ENCODE measurements at regions not wholly inside any gene's neighbourhood (a gene's known extent, or its start where the extent isn't known, plus 50 kb on each side); places are given as distances from the start of the nearest gene placed in this dataset.

DNA sequence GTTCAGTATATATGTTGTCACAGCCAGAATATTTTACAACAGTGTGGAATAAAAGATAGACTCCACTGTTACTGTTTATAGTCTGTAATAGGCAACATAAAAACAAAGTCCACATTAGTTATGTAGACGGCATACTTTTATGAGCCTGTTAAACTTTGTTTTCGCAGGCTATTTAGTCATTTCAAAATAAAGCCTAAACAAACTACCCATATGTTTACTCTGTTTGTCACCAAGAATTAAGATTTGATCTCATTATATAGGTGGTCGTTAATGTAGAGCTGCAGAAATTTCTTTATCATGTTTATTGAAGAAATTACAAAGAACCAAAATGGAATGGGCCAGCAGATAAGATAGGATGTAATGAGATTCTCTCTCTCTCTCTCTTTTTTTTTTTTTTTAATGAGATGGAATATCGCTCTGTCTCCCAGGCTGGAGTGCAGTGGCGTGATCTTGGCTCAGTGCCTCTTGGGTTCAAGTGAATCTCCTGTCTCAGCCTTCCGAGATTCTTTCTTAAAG lies 943.8 kb upstream of the SOX9 start:
- H3K27ac ChIP-seq (ENCODE audit: insufficient read depth, low read length), result no peak overlapping the region
- H4K20me1 ChIP-seq (ENCODE audit: insufficient read depth, low read length), result no peaks in the 10 kb centered on the region
- no peak overlapping the region for H3K23ac ChIP-seq (ENCODE audit: low read depth, low read length)
- H3K14ac ChIP-seq (replicated peaks; ENCODE audit: low read depth, low read length), result no peak overlapping the region
- no peak overlapping the region for H3K4me3 ChIP-seq (ENCODE audit: insufficient read depth, low read depth, low read length)
- in situ Hi-C loops (cut with MboI; ENCODE audit: low sequenced_read_pairs), result no loop called here
- H2AFZ ChIP-seq (replicated peaks; ENCODE audit: low read length, poor library complexity), result no peak overlapping the region
- no peak overlapping the region for H3K18ac ChIP-seq (ENCODE audit: low read depth, low read length)
- ChIA-PET CTCF (no interaction called here), POLR2A (ENCODE audit: unreplicated experiment) (no interaction called here)
- no peak overlapping the region for H2AK9ac ChIP-seq (replicated peaks; ENCODE audit: low read depth, low read length, poor library complexity)
- H2BK120ac ChIP-seq (ENCODE audit: low read depth, low read length), result no peak overlapping the region
- no peak overlapping the region for H3K4me2 ChIP-seq (ENCODE audit: low read depth, low read length)
- no peaks in the 10 kb centered on the region for H3K27me3 ChIP-seq (ENCODE audit: control insufficient read depth, insufficient read depth, low read length)
- no peak overlapping the region for H3K56ac ChIP-seq (ENCODE audit: extremely low read depth, insufficient read depth, low read length)
- H3K4me1 ChIP-seq (ENCODE audit: control insufficient read depth, insufficient read depth, low read length), result peaks cover 6% of the 10 kb centered on the region
- no peak overlapping the region for H3K9ac ChIP-seq (ENCODE audit: low read depth, low read length)
- no peak overlapping the region for H4K5ac ChIP-seq (ENCODE audit: low read depth, low read length)
- H3K4ac ChIP-seq (ENCODE audit: low read depth, low read length), result no peak overlapping the region
- WGBS, 2 experiments (ENCODE audit: extremely low coverage in 2 of 2, insufficient read length in 1 of 2), result no CpG with 5 or more reads among the region's 6 CpGs
- no peak overlapping the region for H2BK5ac ChIP-seq (ENCODE audit: low read depth, low read length, poor library complexity, severe bottlenecking)
- ATAC-seq (ENCODE audit: low read depth) (no peak), DNase-seq (no peak)
- dilution Hi-C loops (cut with HindIII; ENCODE audit: low sequenced_read_pairs, unreplicated experiment), result no loop called here
- H3K9me1 ChIP-seq (ENCODE audit: insufficient read depth, low read length), result no peaks in the 10 kb centered on the region
- intact Hi-C loops (cut with micrococcal nuclease), result no loop called here
- no peaks in the 10 kb centered on the region for H3K36me3 ChIP-seq (ENCODE audit: control insufficient read depth, insufficient read depth, low read length)
- TF ChIP-seq SMC3 (IDR thresholded peaks at IDR 0.05; ENCODE audit: low read depth, low read length) (no peak), CHD1 (IDR thresholded peaks at IDR 0.05; ENCODE audit: low read depth, low read length) (no peak), MAFK (IDR thresholded peaks at IDR 0.05; ENCODE audit: low read depth, low read length) (no peak), CEBPB (IDR thresholded peaks at IDR 0.05; ENCODE audit: low read depth, low read length) (no peak), NFE2L2 (IDR thresholded peaks at IDR 0.05; ENCODE audit: low read depth, low read length) (no peak), USF2 (IDR thresholded peaks at IDR 0.05; ENCODE audit: low read depth, low read length) (no peak), MXI1 (IDR thresholded peaks at IDR 0.05; ENCODE audit: borderline replicate concordance, low read depth, low read length) (no peak), RCOR1 (IDR thresholded peaks at IDR 0.05; ENCODE audit: insufficient replicate concordance, low read length) (no peak), BHLHE40 (IDR thresholded peaks at IDR 0.05; ENCODE audit: low read depth, low read length) (no peak)
- TF ChIP-seq, protein P1, sequence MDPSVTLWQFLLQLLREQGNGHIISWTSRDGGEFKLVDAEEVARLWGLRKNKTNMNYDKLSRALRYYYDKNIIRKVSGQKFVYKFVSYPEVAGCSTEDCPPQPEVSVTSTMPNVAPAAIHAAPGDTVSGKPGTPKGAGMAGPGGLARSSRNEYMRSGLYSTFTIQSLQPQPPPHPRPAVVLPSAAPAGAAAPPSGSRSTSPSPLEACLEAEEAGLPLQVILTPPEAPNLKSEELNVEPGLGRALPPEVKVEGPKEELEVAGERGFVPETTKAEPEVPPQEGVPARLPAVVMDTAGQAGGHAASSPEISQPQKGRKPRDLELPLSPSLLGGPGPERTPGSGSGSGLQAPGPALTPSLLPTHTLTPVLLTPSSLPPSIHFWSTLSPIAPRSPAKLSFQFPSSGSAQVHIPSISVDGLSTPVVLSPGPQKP (IDR thresholded peaks at IDR 0.05; ENCODE audit: borderline replicate concordance, low read depth, low read length), result no peak
- no peaks in the 10 kb centered on the region for H3K9me3 ChIP-seq (ENCODE audit: control insufficient read depth, insufficient read depth, low read length)
- no peak overlapping the region for H2AK5ac ChIP-seq (ENCODE audit: low read depth, low read length)
- H2BK20ac ChIP-seq (ENCODE audit: low read depth, low read length), result no peak overlapping the region
- no peak overlapping the region for H4K91ac ChIP-seq (ENCODE audit: insufficient read depth, low read depth, low read length)
- BruUV-seq (replicated peaks), result no TSS peak
- H2BK15ac ChIP-seq (ENCODE audit: low read depth, low read length), result no peak overlapping the region
- H4K8ac ChIP-seq (ENCODE audit: low read depth in 2 of 2, low read length in 2 of 2), result no peak overlapping the region
- H3K79me1 ChIP-seq (ENCODE audit: low read depth in 1 of 2, low read length in 2 of 2), result no peaks in the 10 kb centered on the region

All from IMR-90 (cell line).